Activated CD8-positive, alpha-beta memory T cell treated with anti-CD3 and anti-CD28 coated beads for 1 hour (primary cell): ENCODE measurements at regions not wholly inside any gene's neighbourhood (a gene's known extent, or its start where the extent isn't known, plus 50 kb on each side); places are given as distances from the start of the nearest gene placed in this dataset.

Experiments used
- DNase-seq, 2 donors: peaks; one replicate each; pipeline ENCODE4 v3.0.0-alpha.2; 2020; ENCODE audit warnings: low read depth in 1 of 2; ENCODE audit errors: extremely low read depth in 1 of 2

DNA sequence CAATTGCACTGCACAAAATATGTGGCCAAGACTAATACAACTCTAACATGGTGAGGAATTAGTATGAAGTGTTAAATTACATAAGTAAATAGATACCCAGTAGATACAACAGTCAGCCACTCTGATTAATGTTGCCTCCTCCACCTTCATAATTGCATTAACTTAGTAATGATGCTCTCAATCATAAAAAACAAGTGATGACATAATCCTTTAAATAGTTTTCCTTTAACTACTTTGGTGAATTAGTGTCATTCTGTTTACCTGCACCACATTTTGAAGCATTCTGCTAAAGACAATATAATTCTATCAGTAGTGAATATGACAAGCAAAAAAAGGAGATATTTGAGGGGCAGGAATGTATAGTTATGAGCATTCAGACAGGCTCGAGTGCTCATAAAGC is 265.9 kb upstream of the SLC24A2 start:
- no peak for DNase-seq

DNA sequence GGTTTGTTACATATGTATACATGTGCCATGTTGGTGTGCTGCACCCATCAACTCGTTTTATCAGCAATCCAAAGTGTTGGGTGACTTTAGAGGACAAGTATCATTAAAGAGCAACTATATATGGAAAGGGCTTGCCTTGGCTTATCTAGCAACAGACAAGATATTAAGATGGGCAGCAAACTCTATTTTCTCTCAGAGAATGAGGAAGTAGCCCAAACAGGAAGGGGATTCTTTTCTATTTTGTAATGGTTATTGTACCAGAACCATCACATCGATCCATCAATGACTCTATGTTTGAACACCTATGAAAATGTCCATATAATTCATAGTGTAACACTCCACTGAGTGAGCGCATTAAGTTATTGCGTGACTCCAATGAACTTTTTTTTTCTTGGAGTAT is 260.1 kb upstream of the SLC24A2 start:
- no peak for DNase-seq

DNA sequence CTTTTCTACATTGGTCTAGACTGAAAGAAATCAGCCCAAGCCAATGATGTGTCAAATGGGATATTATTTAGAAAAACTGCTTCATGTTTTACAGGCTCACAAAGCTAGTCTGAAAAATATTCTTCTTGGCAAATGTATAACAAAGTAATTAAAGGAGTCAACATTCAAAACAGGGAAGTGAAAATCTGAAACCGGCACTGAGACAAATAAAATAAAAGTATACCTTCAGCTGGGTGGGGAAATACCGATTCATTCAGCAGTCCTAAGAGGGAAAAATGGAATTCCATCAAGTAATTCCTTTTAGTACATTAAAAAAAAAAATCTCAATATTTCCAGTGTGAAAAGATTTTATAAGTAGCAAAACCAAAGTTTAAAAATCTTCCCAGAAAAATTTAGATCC is 259.6 kb upstream of the SLC24A2 start:
- DNase-seq: no peak

DNA sequence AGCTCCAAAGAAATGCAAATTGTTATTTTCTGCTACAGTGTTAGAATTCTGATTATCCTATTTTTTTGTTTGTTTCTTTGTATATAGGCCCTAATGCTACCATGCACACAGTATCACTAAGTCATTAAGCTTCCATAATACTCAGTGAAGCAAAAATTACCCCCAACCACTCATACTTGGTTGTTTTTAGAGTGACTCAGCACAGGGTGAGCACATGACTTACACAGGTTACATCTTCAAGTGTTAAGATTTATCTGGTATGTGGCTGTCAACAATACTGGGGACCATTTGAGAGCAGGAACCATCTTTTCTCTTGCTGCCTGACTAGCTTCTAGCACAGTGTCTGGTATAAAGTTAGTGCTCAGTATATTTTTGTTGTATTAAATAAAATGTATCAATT is 255.8 kb upstream of the SLC24A2 start:
- DNase-seq: no peak

DNA sequence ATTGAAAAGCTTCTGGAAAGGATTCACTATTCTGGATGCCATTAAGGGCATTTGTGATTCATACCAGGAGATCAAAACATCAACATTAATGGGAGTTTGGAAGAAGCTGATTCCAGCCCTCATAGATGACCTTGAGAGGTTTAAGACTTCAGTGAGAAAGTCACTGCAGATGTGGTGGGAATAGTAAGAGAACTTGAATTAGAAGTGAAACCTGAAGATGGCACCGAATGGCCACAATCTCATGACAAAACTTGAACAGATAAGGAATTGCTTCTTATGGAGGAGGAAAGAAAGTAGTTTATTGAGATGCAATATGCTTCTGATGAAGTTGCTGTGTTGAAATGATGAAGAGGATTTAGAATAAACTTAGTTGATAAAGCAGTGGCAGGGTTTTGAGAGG is 254.6 kb upstream of the SLC24A2 start:
- no peak for DNase-seq

DNA sequence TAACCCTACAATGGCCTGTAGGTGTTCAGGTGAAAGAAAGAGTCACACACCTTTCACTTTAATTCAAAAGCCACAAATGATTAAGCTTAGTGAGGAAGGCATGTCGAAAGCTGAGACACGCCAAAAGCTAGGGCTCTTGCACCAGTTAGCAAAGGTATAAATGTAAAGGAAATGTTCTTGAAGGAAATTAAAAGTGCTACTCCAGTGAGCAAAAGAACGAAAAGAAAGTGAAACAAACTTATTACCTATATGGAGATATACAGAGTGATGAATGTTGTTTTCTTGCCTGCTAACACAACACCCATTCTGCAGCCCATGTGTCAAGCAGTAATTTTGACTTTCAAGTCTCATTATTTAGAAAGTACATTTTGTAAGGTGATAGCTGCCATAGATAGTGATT is 254.2 kb upstream of the SLC24A2 start:
- no peak for DNase-seq

DNA sequence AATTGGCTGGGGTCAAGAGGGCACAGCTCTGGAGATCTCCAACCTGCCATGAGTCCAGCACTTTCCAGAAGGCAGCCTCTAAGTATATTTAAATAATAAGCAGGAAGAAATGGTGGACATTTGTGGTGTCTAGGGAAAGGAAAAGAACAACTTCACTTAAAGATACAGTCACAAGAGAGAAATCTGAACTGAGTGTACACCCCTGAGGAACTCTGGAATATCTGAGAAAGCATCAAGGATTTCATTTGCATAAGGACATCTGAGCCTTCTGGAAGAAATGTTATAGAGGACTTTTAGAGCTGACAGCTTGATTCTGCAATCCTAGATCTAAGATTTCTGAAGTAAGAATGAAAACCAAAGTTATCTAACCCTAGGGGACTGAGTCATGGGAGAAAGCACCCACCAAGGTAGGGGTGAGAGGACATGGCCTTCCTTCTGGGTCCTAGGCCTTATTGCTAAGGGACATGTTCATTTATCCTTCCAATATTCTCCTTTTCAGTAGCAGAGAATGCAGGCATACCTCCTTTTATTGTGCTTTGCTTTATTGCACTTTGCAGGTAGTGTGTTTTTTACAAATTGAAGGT is 253.4 kb upstream of the SLC24A2 start:
- no peak for DNase-seq

DNA sequence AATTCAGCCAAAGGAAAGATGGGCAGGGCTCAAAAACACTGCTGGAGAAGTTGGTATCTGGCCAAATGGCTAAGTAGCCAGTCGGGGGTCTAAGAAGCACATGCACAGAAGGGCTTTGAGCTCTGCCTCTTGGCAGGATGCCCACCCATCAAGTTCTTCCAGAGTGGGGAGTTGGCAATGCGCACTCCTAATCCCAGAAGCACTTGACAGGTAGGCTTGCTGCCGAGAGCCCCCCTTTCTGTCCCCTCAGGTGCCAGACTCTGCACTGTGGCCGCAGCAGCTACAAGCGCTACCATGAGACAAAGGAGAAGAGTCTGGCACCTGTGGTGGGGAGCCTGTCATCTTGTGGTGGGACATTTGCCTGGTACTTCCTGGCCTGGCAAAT is 252.9 kb upstream of the SLC24A2 start:
- DNase-seq: no peak

DNA sequence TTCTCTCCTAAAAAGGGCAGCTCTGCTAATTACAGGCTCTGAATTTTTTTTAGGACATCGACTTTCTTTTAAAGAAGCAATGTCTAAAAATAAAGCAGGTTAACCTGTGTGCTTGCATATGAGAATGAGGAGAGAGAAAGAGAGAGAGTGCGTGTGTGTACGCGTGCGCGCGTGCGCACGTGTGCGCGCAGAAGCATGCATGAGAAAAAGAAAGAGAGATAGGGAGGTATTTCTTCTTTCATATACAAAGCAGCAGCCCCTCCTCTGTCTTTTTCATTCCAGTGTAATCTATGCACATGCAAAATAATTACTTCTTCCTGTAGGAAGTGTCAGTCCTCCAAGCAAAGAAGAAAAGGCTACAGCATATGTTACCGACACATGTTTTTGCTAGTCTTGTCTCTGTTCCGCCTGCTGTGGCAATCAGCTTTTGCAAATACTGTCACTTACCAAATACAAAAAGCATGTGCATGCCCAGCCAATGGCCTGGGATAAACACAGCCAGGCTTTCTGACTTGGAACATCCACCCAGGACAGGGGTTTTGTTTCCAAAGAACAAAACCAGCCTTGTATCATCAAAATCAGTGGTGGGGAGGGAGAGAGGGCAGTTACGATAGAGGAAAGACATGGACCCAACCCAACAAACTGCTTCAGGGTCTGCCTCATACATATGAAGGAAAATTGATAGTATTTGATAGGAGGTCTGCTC is 252.3 kb upstream of the SLC24A2 start:
- DNase-seq: no peak

DNA sequence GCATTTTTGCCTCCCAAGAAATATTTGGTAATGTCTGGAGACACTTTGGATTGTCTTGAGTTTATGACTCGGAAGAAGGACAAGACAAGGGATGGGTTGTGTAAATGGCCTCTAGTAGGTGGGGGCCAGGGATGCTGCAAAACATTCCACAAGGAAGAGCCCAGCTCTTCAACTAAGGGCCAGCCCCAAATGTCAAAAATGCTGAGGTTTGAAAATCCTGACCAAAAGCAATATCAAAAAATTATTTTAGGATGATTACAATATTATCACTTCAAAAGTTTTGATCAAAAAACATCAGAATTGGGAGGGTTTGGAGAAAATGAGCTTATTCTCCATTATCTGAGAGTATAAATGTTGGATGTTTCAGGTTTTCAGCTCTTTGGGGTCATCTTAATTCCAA is 248.9 kb upstream of the SLC24A2 start:
- DNase-seq: no peak

DNA sequence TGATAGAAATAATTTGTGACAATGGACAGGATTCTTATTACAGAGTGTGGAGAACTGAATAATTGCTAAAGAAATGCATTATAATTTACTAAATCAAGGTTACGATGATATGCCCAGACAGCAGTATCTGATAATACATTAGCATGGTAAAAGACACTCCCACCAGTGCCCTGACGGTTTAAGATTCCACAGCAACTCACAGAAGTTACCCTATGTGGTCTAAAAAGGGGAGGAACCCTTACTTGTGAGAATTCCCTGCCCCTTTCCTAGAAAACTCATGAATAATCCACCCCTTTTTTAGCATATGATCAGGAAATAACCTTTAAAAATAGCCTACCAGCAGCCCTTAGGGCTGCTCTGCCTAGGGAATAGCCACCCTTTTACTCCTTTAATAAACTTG is 244.7 kb upstream of the SLC24A2 start:
- no peak for DNase-seq

DNA sequence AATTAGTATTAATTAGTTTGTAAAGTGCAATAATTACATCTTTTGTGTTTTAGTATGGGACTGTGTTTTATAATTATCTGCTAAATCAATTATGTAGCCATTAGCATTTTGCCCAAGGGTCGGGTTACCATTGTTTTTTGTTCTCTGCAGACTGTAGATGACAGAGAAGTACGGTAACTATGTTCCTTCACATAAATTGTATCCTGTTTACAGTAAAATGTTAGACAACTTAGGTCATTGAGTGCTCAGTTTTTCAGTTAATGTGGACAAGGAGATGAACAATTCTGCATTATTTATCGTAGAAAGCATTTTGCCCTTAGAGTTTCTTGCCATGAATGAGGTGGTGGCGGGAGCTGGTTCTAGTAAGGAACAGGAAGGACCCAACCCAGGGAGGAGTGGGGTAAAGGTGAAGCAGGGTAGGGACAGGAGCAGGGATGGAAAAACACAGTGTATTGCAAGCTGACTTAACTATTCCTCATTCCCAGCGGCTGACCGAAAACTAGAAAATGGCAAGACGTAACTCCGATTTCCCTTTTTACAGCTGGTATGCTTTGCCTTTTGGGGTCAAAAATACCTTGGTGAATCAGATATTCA is 243.7 kb upstream of the SLC24A2 start:
- no peak for DNase-seq

DNA sequence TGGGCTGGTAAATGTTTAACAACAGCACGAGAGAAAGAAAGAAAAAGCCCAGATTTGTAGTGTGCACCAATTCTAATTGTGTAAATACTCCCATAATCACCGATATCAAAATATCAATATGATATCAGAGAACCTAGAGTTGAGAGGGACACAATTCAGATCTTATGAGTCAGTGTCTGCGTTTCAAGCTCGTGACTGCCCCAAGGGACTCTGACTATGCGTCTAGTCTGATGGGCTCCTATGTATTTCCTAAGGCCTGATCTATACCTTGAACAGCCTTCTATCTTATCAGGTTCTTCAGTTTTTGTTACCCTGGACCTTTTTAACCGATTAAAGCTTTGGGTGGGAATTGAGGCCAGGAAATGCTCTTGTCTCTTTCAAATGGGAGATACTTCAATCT is 243.0 kb upstream of the SLC24A2 start:
- DNase-seq: no peak

DNA sequence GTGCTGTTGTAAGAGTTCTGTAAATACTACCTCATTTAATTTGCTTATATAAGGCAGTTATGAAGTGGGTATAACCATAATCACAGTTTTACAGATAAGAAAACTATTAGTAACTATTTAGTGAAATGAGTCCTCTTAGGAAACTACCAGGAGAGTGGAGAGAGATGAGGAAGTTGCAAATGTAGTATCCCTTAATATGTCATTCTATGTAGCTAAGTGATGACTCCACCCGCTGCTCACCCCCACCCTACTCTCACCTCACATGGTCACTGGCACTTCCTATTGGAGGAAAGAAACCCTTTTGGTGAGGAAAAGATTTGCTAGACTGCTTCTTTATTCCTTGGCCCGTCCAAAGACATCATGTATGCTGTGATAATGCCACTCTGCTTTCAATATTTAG is 241.8 kb upstream of the SLC24A2 start:
- no peak for DNase-seq

DNA sequence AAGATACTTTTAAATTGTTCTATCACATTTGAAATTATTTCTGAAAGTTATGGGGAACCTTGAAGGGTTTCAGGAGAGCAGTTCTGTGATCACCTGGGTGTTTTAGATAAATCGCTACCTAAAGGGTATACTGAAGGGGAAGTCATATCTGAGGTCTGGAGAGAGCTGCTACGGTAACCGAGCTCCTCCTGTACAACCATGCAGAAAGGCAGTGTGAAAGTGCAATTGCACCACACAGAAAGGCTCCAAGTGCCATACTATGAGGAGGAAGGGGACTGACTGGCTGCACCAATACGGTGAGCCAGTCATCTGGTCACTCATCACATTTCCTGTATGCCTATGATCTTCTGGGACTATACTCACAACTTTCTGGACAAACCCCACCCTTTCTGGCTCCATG is 241.4 kb upstream of the SLC24A2 start:
- DNase-seq: no peak

DNA sequence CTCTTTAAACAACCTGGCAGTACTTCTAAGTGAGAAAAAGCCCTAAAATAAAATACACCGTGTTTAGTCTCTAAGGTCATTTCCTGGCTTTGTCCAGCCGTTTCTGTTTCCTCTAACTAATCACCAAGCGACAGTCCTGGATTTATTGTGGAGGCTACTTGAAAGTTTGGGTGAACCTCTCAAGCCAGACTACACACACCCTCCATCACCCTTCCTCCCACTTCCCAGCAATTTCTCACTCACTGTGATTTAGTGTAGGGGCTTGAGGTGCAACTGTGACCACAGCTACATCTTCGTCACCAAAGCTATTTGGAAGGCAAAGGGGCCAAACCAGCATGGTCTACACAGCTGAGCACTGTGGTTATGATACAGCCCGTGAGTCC is 240.0 kb upstream of the SLC24A2 start:
- DNase-seq: no peak

DNA sequence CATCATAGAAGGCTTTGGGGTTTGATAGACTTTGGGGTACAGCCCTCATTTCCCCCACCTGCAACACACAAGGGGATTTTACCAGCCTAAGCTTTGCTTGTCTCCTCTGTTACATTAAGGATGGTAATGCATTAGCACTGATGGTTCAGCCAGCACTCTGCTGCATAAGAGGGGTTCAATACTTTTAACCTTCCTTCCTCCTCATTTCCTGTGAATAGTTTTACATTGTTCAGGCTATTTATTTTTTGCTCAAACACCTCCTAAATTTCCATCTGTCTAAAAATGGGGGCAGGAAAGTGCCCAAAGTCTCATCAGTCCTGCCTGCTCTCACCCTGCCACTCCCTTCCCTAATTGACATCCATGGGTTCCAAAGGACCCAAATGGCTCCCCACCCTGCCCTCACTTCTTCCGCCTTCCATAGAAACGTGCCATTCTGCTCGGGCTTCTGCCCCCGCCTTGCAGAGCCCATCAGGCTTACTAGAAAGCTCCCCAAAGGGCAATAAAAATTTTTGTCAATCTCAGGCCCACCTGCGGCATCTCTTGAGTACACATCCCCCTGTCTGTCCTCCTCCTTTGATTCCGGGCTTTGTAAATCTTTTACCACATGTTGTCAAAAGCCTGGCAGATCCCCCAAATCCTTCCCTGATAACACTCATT is 239.5 kb upstream of the SLC24A2 start:
- DNase-seq: no peak

DNA sequence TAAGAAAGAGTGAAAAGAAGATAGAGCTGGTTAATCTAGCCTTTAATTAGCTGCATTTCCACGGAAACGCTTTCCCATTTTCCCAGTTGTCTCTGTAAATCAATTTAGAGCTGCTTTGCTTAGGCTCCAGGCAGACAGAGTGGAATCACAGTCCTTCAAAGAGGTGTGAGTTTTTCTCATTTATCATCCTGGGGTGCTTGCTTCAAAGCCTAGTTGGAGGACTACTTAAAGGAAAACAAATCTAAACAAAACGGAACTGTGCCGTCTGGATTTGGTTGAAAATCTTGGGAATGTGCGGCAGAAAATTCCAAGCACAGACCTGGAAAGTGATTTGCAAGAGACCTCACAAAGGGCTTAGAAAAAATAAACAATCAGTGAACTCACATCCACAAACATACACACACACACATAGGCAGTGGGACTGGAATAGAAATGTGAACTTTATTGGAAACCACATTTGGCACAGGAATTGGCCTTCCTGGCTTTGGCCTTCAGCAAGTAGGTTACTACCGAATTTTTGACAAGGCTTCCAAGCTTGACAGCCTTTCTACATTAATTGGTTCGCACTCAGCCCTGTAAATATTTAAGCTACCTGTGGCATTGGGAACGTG is 235.2 kb upstream of the SLC24A2 start:
- no peak for DNase-seq

DNA sequence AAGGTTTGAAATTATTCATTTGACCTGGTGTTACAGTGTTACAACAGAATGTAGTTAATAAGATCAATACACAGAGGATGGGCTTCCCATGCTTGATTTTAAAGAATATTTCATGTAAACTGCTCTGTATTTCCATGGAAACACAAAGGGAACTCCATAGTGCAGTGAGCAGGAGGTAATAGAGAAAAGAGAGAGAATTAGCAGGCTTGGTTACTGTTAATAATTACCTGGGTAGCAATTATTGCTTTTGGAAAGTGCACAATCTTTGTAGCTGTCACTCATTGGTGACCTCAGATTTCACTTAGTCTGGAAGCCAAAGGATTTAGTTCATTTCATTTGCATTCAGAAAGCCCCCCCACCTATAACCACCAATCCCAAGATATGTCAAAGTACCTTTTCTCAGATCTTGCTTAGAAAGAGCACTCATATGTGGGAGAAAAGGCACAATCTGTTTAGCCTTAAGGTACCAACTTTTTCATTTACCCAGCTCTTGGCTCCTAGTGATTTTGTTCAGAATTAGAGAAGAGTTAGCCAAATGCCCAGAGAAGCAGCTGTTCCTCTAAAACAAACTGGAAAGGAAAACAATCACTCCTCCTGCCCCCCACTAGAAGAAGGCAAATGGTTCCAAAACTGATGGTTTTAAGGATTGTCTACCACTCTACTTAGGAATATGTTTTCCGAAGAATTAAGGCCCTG is 234.5 kb upstream of the SLC24A2 start:
- DNase-seq: no peak

DNA sequence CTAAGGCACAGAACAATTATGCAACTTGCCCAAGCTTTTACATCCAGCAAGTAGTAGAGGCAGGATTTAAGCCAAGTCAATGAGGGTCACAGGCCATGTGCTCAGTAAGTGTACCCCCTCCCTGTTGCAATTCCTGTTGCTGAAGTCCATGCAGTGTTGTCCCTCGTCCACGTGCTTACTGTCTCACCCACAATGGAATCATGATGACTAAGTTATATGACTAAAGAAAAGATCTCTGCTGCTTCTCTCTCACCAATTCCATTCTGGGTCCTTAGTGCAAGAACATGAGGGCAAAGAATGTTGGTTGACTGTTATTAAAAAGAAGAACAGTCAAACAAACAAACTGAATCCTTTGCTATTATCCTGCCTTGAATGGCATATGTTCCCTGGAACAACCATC is 233.6 kb upstream of the SLC24A2 start:
- no peak for DNase-seq

DNA sequence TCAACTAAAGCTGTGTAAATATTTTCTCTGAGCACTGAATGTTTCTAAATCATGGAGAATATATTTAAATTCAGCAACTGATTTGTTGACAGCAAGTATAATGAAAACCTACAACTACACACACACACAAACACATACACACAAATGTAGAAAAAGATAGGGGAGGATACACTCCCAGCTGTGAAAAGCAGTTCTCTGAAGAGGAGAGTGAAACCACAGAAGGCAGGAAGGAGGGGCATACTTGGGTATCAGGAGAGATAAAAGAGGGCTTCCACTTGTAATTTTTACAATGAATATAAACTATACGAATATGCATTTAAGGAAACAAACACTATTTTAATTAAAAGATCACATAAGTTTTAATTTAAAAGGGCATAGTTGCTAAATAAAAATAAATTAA is 227.8 kb upstream of the SLC24A2 start:
- no peak for DNase-seq
